Osteocyte (in vitro differentiated cells): ENCODE measurements at regions not wholly inside any gene's neighbourhood (a gene's known extent, or its start where the extent isn't known, plus 50 kb on each side); places are given as distances from the start of the nearest gene placed in this dataset.
"Not testable (repeated sequence)": the region's sequence is repeated elsewhere in the genome, so short reads cannot be mapped to it uniquely, and the experiment has no call there.

Experiments used
- DNase-seq: peaks from one replicate; pipeline ENCODE4 v3.0.0; 2021; ENCODE audit warnings: mixed read lengths; ENCODE audit not compliant: unreplicated experiment; ENCODE audit errors: extremely low spot score
- H3K27ac Mint-ChIP-seq: one replicate; pipeline ENCODE4 v1.8.0; 2021; ENCODE audit warnings: mild to moderate bottlenecking, mixed read lengths; ENCODE audit not compliant: unreplicated experiment
- H3K27me3 Mint-ChIP-seq: one replicate; pipeline ENCODE4 v1.8.0; 2021; ENCODE audit warnings: mixed read lengths; ENCODE audit not compliant: unreplicated experiment
- H3K36me3 Mint-ChIP-seq: one replicate; pipeline ENCODE4 v1.8.0; 2021; ENCODE audit warnings: mixed read lengths; ENCODE audit not compliant: unreplicated experiment
- H3K4me1 Mint-ChIP-seq: one replicate; pipeline ENCODE4 v1.8.0; 2021; ENCODE audit warnings: mixed read lengths; ENCODE audit not compliant: unreplicated experiment
- H3K4me3 Mint-ChIP-seq: one replicate; pipeline ENCODE4 v1.8.0; 2021; ENCODE audit warnings: mild to moderate bottlenecking, moderate library complexity, mixed read lengths; ENCODE audit not compliant: unreplicated experiment
- H3K9me3 Mint-ChIP-seq: one replicate; pipeline ENCODE4 v1.8.0; 2021; ENCODE audit warnings: mixed read lengths; ENCODE audit not compliant: unreplicated experiment
- TF ChIP-seq, protein P1 (sequence below): fragments of 200-600 bp; sonication (generic); IDR thresholded peaks from 2 replicates; pipeline ENCODE4 v1.5.0; 2021; ENCODE audit warnings: antibody characterized with exemption, mild to moderate bottlenecking, moderate library complexity

DNA sequence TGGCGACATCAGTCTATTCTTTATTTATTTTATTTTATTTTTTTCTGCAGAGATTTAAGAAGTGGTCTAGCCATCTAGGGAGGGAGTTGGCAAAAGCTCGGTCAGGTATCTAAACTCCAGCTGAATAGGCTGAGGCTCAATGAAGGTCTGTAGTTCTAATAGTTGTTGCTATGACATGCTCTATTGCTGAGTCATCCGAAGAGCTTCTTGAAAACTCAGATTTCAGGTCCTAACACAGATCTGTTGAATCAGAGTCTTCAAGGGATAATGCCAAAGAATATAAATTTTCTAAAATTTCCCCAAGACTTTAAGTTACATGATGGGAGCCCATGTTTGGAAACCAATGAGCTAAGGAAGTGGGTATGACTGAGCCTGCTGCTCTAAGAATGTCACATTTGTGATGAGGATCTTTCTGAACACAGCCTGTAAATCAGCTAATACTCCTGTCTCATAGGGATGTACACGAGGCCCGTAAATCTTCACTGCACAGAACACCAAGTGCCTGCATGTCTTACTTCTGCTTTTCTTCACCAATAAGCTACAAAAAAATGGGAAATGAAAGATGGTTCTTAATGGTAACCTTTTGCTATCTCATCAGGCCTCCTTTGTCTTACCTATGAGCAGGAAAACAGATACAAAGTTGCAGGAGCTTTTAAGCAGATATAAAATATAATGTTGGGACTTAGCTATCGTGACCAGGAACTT lies 901.4 kb upstream of the API5 start:
- no peak overlapping the region for H3K27ac Mint-ChIP-seq
- no peak for DNase-seq

GRCh38 chr11:42412590-42412989 lies 899.2 kb upstream of the API5 start:
- peaks cover 21% of the 10 kb centered on the region for H3K9me3 Mint-ChIP-seq
- no peak for DNase-seq
- no peak overlapping the region for H3K4me3 Mint-ChIP-seq
- H3K27me3 Mint-ChIP-seq: no peaks in the 10 kb centered on the region
- no peaks in the 10 kb centered on the region for H3K36me3 Mint-ChIP-seq
- H3K27ac Mint-ChIP-seq: no peak overlapping the region
- TF ChIP-seq, protein P1, sequence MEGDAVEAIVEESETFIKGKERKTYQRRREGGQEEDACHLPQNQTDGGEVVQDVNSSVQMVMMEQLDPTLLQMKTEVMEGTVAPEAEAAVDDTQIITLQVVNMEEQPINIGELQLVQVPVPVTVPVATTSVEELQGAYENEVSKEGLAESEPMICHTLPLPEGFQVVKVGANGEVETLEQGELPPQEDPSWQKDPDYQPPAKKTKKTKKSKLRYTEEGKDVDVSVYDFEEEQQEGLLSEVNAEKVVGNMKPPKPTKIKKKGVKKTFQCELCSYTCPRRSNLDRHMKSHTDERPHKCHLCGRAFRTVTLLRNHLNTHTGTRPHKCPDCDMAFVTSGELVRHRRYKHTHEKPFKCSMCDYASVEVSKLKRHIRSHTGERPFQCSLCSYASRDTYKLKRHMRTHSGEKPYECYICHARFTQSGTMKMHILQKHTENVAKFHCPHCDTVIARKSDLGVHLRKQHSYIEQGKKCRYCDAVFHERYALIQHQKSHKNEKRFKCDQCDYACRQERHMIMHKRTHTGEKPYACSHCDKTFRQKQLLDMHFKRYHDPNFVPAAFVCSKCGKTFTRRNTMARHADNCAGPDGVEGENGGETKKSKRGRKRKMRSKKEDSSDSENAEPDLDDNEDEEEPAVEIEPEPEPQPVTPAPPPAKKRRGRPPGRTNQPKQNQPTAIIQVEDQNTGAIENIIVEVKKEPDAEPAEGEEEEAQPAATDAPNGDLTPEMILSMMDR: no peak
- no peaks in the 10 kb centered on the region for H3K4me1 Mint-ChIP-seq

More for the DNA sequence above, 901.4 kb upstream of the API5 start:
- Mint-ChIP-seq H3K27me3 (no peaks in the 10 kb centered on the region), H3K36me3 (no peaks in the 10 kb centered on the region), H3K4me1 (no peaks in the 10 kb centered on the region), H3K4me3 (no peak overlapping the region), H3K9me3 (peaks cover 31% of the 10 kb centered on the region)
- TF ChIP-seq, protein P1: no peak

DNA sequence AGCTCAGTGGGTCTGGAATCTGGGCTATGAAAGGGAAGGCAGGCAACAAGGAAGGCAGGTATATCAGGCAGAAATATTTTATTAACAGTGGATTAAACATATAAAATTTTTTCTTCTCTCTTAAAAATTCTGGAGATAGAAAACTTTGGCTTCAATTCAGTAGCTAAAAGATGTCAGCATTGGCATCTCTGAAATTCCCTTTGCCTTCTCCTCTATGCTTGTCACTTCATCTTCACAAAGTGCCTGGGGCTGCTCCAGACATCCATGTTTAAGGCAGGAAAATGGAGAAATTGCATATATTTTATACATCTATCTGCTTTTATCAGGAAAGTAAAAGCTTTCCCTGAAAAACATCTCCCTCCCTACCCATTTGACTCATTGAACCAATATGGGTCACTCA lies 894.1 kb upstream of the API5 start:
- Mint-ChIP-seq H3K4me3 (no peak overlapping the region), H3K36me3 (no peaks in the 10 kb centered on the region), H3K27ac (no peak overlapping the region), H3K4me1 (no peaks in the 10 kb centered on the region), H3K9me3 (peaks cover 8% of the 10 kb centered on the region), H3K27me3 (no peaks in the 10 kb centered on the region)
- DNase-seq: no peak
- TF ChIP-seq, protein P1: no peak

DNA sequence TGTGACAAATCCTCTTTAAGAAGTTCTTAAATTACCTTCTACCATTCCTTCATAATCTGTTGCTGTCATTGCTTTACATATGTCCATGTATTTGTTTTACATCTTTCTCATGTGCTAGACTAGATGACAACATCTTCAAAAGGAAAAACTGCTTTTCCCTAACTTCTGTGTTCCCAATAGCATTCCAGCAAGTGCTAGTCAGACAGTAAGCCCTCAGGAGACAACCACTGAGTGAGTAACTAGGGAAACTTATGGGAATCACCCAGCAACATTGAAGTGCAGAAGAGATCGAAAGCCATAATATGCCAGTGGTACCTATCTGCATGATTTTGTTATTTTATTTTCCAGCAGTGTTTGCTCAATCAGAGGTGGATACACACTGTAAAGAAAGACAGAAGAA lies 889.7 kb upstream of the API5 start:
- TF ChIP-seq, protein P1: no peak
- no peaks in the 10 kb centered on the region for H3K36me3 Mint-ChIP-seq
- no peak overlapping the region for H3K4me3 Mint-ChIP-seq
- DNase-seq: no peak
- H3K27me3 Mint-ChIP-seq: no peaks in the 10 kb centered on the region
- no peaks in the 10 kb centered on the region for H3K4me1 Mint-ChIP-seq
- peaks cover 19% of the 10 kb centered on the region for H3K9me3 Mint-ChIP-seq
- H3K27ac Mint-ChIP-seq: no peak overlapping the region

GRCh38 chr11:42434911-42435310 lies 876.9 kb upstream of the API5 start:
- H3K4me3 Mint-ChIP-seq, H3K27ac Mint-ChIP-seq, H3K27me3 Mint-ChIP-seq, DNase-seq, H3K4me1 Mint-ChIP-seq, H3K36me3 Mint-ChIP-seq: not testable (repeated sequence)
- H3K9me3 Mint-ChIP-seq: peaks cover 25% of the 10 kb centered on the region

- H3K36me3 Mint-ChIP-seq: peaks cover 3% of the 10 kb centered on the region
- no peak overlapping the region for H3K27ac Mint-ChIP-seq
- DNase-seq: no peak
- no peaks in the 10 kb centered on the region for H3K27me3 Mint-ChIP-seq
- no peaks in the 10 kb centered on the region for H3K4me1 Mint-ChIP-seq
- TF ChIP-seq, protein P1: no peak
- no peak overlapping the region for H3K4me3 Mint-ChIP-seq
- H3K9me3 Mint-ChIP-seq: peaks cover 30% of the 10 kb centered on the region
These were observed 867.4 kb upstream of the API5 start for GRCh38 chr11:42444406-42444805.
